ENCODE measurements at regions not wholly inside any gene's neighbourhood (a gene's known extent, or its start where the extent isn't known, plus 50 kb on each side); places are given as distances from the start of the nearest gene placed in this dataset.

GRCh38 chrX:15911734-15912550 is 57.3 kb upstream of the AP1S2 start:
- TF ChIP-seq, protein P1, sequence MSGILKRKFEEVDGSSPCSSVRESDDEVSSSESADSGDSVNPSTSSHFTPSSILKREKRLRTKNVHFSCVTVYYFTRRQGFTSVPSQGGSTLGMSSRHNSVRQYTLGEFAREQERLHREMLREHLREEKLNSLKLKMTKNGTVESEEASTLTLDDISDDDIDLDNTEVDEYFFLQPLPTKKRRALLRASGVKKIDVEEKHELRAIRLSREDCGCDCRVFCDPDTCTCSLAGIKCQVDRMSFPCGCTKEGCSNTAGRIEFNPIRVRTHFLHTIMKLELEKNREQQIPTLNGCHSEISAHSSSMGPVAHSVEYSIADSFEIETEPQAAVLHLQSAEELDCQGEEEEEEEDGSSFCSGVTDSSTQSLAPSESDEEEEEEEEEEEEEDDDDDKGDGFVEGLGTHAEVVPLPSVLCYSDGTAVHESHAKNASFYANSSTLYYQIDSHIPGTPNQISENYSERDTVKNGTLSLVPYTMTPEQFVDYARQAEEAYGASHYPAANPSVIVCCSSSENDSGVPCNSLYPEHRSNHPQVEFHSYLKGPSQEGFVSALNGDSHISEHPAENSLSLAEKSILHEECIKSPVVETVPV (CRISPR knock-in tag; IDR thresholded peaks at IDR 0.05) = no peak
- no peak for TF ChIP-seq TOX (CRISPR knock-in tag; IDR thresholded peaks at IDR 0.05; ENCODE audit: borderline replicate concordance)
